Suprapubic skin (tissue), 4 donors: ENCODE measurements at regions not wholly inside any gene's neighbourhood (a gene's known extent, or its start where the extent isn't known, plus 50 kb on each side); places are given as distances from the start of the nearest gene placed in this dataset.

ENCODE experiments used
- CTCF ChIP-seq, 2 donors: fragments of 200-600 bp in 1 of 2; fragments of 450-650 bp in 1 of 2; sonication (generic) in 1 of 2; IDR thresholded peaks; one replicate each; pipeline ENCODE4 v1.5.1; 2016 to 2019; ENCODE audit warnings: antibody characterized with exemption in 2 of 2, mild to moderate bottlenecking in 1 of 2, moderate library complexity in 1 of 2
- EP300 ChIP-seq: sonication (generic); formaldehyde crosslinking; IDR thresholded peaks from one replicate; pipeline ENCODE4 v1.6.1; 2017; ENCODE audit warnings: antibody characterized with exemption
- POLR2A ChIP-seq, 2 donors: fragments of 450-650 bp; IDR thresholded peaks; one replicate each; pipeline ENCODE4 v1.6.1; 2017; ENCODE audit warnings: antibody characterized with exemption in 2 of 2, mild to moderate bottlenecking in 2 of 2, moderate library complexity in 2 of 2
- POLR2AphosphoS5 ChIP-seq, 3 donors: sonication (generic); formaldehyde crosslinking; IDR thresholded peaks; one replicate each; pipeline ENCODE4 v1.6.1; 2017; ENCODE audit warnings: antibody characterized with exemption in 3 of 3

- TF ChIP-seq CTCF (IDR thresholded peaks at IDR 0.05) (no peak), POLR2A (IDR thresholded peaks at IDR 0.05) (no peak), POLR2AphosphoS5 (IDR thresholded peaks at IDR 0.05) (no peak), EP300 (no peak)
Measured at GRCh38 chr10:121065330-121065729, 214.2 kb downstream of the WDR11 start.
